HG02588 (cell line): ENCODE measurements at regions not wholly inside any gene's neighbourhood (a gene's known extent, or its start where the extent isn't known, plus 50 kb on each side); places are given as distances from the start of the nearest gene placed in this dataset.

Experiments used
- ATAC-seq: cut with Tn5 transposase; IDR thresholded peaks from one replicate; pipeline ENCODE4 v1.9.1; 2021; ENCODE audit warnings: mild to moderate bottlenecking, moderate library complexity; ENCODE audit not compliant: unreplicated experiment

- no peak for ATAC-seq
Measured at GRCh38 chr1:83016354-83016849, 982.5 kb downstream of the TTLL7 start.

DNA sequence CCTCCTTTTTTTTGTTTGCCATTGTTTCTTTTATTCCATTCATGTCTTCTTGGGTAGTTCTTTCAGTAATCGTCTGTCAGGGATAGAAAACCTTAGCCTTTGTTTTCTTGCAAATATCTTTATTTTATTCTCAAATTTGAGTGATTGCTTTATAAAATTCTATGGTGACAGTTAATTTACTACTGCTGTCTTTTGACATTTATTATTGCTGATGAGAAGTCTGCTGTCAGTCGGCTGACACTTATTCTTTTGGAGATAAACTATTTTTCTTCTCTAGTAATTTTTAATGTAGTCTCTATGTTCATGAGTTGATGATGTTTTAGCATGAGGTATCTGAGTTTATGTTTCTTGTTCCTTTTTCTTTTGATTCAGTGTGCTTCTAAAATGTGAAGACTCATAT lies 983.8 kb downstream of the TTLL7 start:
- ATAC-seq, result no peak

DNA sequence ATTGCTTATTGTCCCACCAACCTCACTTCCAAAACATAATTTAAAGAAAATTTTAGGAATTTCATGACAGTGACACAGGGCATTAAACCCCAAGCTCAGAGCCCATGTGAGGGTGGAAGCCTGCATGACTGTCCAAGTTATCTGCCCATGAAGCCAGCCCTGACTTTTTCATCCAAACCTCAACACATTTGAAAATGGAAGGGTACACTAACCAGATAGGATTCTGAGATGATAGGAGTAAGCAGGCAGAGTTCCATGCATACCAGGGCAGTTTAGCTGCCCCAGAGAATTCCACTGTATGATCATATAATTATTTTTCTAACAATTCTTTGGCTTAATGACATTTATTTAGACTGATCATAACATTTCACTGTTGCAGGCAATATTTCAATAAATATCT lies 986.0 kb downstream of the TTLL7 start:
- ATAC-seq, result no peak

- ATAC-seq, result no peak
Measured at GRCh38 chr1:83011265-83011664, 987.7 kb downstream of the TTLL7 start.

- no peak for ATAC-seq
Measured at GRCh38 chr1:83006271-83006670, 992.7 kb downstream of the TTLL7 start.

DNA sequence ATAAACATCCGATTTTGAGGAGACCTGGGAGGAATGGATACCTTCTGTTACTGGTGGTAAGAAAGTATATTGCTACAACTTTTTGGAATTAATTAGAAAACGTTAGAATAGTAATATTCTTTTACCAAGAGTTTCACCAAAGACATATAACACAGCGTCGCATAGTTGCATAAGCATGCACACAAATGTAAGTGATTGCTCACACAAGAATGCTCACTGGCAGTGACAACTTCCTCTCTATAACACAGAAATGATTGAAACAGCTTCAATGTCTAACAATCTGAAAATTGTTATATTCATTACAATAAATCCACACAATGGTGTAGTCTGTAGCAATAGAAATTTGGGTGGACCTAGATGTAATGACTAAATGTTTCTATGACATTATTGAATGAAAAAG lies 998.6 kb downstream of the TTLL7 start:
- ATAC-seq, result no peak

- ATAC-seq, result no peak
Measured at GRCh38 chr1:82995951-82996350, 1003.0 kb downstream of the TTLL7 start.

DNA sequence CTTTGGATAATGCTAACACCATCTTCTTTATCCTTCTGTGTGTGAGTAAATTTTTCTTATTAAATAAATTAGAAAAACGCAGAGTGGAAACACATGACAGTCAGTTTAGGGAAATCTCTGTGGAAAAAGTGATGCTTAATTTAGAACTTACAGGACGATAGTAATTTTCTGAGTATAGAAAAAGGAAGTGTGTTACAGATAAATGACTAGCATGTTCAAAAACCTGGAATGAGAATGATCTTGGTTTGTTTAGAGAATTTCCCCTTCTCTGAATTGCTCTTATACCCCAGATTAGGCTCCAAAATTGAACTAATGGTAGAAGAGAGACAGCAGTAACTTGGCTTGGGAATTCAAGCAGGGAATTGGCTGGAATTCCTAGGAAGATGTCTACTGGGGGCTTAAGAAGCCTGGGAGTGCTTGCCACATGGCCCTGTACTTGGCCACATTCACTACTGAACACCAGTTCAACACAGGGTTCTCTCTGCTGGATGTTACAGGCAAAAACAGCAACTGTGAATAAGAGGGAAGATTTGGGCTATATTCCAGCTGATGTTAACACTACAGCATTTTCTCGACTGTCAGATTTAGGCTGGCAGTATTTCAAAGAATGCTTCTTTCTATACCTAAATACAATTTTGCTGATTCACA lies 1004.2 kb downstream of the TTLL7 start:
- no peak for ATAC-seq

DNA sequence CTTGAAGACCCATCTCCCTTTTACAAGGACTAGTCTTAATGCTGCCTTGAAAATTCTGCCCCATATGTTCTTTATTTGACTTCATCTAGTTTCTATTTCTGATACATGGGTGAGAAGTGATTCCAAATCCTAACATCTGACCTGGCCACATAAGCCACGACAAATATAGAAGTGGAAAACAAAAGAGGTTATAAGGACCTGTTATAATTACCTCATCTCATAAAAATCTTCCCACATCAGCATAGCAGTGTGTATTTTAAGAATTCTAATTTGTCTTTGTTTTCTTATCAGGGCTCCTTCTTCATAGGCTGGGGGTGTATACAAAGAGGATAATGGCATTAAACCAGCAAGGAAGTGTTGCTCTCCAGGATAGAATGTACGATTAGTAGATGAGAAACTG lies 1007.4 kb downstream of the TTLL7 start:
- ATAC-seq, result no peak

- ATAC-seq, result peak; percentile 98
Measured at GRCh38 chr1:82979593-82980236, 1019.2 kb downstream of the TTLL7 start.

GRCh38 chr1:82978461-82979324 lies 1020.2 kb downstream of the TTLL7 start:
- ATAC-seq, result no peak

GRCh38 chr1:82972841-82973553 lies 1025.9 kb downstream of the TTLL7 start:
- ATAC-seq, result no peak

DNA sequence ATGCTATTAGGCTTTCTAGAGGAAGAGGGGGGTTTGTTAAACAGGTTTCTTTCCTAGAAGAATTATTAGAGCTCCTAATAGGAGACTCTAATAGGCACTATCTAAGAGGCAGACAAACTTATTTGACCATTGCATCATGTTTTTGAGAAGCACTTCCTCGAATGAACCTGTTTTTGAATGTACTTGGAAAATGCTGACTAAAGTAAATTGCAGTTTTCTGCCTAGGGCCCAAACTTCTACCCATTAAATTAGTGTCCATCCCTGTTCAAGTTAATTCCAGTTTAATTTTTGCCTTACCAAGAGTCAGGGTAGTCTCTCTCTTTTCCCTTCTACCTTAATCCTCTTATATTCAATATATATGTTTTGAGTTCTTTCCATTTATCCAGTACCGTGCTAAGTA lies 1029.6 kb downstream of the TTLL7 start:
- ATAC-seq, result no peak

DNA sequence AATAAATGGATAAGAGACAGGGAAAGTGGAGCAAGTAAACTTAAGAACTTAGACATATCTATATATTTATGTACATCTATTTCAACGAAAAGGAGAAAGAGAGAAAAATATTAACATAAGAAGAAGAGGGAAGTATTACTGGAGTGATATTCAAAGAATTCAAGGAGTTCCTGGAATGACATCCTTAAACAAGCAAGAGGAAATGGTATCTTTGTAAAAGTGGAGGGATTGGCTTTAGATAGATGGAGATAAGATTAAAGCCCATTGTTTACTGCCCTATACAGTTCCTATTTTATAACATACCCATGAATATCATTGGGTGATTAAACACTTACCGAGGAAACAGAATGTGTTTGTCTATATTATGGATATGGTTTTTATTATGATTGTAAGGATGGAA lies 1036.3 kb downstream of the TTLL7 start:
- ATAC-seq, result no peak

DNA sequence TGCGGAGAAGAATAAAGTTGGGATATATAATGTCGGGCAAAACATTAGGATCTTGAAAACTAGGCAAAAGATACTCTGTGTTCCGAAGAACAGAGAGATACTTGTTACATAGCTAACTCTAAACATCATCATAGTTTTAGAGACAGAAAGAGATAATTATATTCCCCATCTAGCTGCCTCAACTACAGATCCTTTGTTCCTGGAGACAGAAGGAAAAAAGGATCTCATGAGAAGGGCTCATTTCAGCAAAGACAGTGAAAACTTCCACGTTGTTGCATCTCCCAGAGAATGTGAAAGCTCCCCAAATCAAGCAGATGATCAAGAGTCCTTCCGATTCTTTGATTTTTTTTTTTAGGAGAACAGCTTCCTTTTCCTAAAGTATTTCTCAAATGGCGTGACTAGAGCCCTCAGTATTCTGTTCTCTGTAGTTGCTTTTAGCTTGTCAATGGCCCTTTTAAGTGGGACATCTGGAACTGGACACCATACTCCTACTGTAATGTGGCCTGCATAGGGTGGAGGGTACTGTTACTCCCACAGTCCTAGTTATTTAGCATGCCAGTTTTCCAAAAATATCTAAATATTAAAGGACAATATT lies 1048.2 kb downstream of the TTLL7 start:
- no peak for ATAC-seq

GRCh38 chr1:82948386-82948785 lies 1050.5 kb downstream of the TTLL7 start:
- no peak for ATAC-seq

DNA sequence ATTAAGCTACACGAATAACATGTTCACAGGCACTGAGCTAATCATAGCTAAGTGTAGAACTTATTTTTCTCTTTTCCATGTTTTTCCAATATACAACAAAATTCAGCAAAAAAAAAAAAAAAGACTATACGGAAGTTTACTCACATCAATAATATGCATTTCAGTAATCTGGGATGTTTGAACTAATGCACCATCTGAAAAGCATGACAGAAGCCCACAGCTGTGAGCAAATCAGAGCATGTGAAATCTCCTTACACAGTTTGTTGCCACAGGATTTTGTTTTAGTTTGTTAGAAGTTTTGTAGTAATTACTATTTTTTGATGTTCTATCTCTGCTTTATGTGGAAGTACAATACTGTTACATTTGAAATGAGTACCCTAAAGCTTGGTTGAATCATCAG lies 1051.7 kb downstream of the TTLL7 start:
- no peak for ATAC-seq

DNA sequence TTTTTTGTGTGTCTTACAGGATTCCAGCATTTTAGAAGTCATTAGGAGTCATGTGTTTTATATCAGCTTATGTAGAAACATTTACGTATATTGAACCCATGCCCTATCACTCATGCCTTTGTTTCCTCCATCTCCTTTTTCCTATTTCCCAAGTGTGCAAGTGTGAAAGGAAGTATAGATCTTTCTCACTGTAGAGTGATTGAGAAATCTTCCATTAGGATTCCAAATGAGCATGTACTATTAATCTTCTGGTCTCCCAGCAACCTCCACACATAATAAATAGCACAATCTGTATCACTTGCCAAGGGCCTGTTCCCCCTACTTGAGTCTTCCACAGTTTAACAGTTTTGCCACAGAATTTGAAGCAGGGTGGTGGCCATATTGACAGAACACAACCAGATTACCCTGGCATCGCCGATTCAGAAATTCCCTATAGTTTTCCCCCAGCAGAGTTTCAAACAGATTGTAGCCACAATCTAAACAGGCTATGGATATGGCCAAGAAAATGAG lies 1052.8 kb downstream of the TTLL7 start:
- ATAC-seq, result no peak

DNA sequence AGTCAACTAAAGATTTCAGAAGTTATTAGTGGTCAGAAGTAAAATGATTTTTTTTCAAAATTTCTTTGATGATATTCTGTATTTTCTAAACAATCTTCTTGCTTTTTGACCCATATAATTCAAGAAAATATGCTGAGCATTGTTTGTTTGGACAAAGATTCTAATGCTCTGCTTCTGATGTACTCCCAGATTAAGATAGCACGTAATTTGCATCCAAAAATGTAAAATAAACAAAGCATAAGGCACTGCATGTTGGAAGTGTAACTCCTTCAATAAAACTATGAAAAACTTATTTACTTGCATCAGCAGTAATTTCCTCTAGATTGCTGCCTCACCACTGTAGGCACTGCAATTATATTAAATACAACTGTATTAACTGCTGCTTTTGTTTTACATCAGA lies 1054.1 kb downstream of the TTLL7 start:
- ATAC-seq, result no peak

DNA sequence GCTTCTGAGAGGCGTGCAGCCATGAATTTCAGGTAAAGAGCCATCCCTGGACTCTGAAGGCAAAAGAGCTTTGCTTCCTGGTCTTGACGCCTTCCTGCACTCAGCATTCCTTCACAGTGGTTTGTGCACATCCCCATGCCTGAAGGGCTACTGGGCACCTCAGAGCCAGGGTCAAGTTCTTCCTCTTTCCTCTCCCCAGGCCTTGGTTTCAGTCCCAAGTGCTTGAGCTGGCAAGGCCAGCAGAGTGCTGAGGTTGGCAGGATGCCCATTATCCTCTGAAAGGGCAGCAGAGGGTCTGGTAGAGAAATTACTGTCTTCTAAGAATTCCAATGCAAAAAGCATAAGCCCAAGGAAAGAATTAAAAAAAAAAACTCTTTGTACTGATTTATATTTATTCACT lies 1064.9 kb downstream of the TTLL7 start:
- no peak for ATAC-seq

DNA sequence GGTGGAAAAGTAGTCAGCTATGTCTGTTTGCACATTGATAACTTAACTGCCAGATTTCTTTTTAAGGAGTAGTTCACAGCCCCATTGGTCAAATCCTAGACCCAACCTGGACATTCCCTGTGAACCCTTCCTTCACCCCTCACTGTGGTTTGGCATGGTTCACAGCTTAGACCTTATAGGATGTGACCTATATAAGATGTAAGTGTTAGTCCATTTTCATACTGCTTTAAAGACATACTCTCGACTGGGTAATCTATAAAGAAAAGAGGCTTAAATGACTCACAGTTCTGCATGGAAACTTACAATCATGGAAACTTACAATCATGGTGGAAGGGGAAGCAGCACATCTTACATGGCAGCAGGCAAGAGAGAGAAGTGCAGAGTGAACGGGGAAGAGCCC lies 1066.2 kb downstream of the TTLL7 start:
- no peak for ATAC-seq
